SK-N-SH treated with all-trans-retinoic acid at 6 μM for 48 hours (cell line): ENCODE measurements at regions not wholly inside any gene's neighbourhood (a gene's known extent, or its start where the extent isn't known, plus 50 kb on each side); places are given as distances from the start of the nearest gene placed in this dataset.

Experiments used
- ATAC-seq: fragments of 200-7000 bp; cut with Tn5 transposase; 3 replicates; pipeline ENCODE4 v1.9.1; 2020; ENCODE audit warnings: mild to moderate bottlenecking, moderate library complexity
- ARNTL ChIP-seq: fragments of 450-650 bp; formaldehyde crosslinking; IDR thresholded peaks from 2 replicates; pipeline ENCODE4 v1.5.0; 2020; ENCODE audit warnings: low read depth, mild to moderate bottlenecking, moderate library complexity, borderline replicate concordance
- BACH2 ChIP-seq: fragments of 250-450 bp; sonication (Bioruptor Pico); IDR thresholded peaks from 2 replicates; pipeline ENCODE4 v1.9.0; 2021; ENCODE audit warnings: mild to moderate bottlenecking, borderline replicate concordance
- CREB5 ChIP-seq: fragments of 250-450 bp; sonication (Bioruptor Pico); IDR thresholded peaks from 2 replicates; pipeline ENCODE4 v1.5.1; 2020; ENCODE audit warnings: low read depth, mild to moderate bottlenecking, moderate library complexity
- CSDC2 ChIP-seq: fragments of 250-450 bp; sonication (Bioruptor Pico); IDR thresholded peaks from 2 replicates; pipeline ENCODE4 v1.5.0; 2020; ENCODE audit warnings: mild to moderate bottlenecking, moderate library complexity
- CSRNP3 ChIP-seq: fragments of 250-450 bp; sonication (Bioruptor Pico); IDR thresholded peaks from 2 replicates; pipeline ENCODE4 v1.5.1; 2021; ENCODE audit warnings: mild to moderate bottlenecking, moderate library complexity
- ESRRG ChIP-seq: fragments of 250-450 bp; sonication (Bioruptor Pico); IDR thresholded peaks from 2 replicates; pipeline ENCODE4 v1.6.1; 2021; ENCODE audit warnings: mild to moderate bottlenecking
- GLIS3 ChIP-seq: fragments of 250-450 bp; sonication (Bioruptor Pico); IDR thresholded peaks from 2 replicates; pipeline ENCODE4 v1.5.0; 2020; ENCODE audit warnings: mild to moderate bottlenecking, moderate library complexity
- ISL1 ChIP-seq: fragments of 250-450 bp; sonication (Bioruptor Pico); IDR thresholded peaks from 2 replicates; pipeline ENCODE4 v2.1.2; 2022; ENCODE audit warnings: mild to moderate bottlenecking, moderate library complexity
- PATZ1 ChIP-seq: fragments of 250-450 bp; sonication (Bioruptor Pico); IDR thresholded peaks from 2 replicates; pipeline ENCODE4 v1.8.0; 2020; ENCODE audit warnings: mild to moderate bottlenecking, moderate library complexity, borderline replicate concordance
- POU6F1 ChIP-seq: fragments of 250-450 bp; sonication (Bioruptor Pico); IDR thresholded peaks from 2 replicates; pipeline ENCODE4 v1.8.0; 2021; ENCODE audit warnings: low read depth, mild to moderate bottlenecking, moderate library complexity, borderline replicate concordance
- PPARA ChIP-seq: fragments of 250-450 bp; sonication (Bioruptor Pico); IDR thresholded peaks from 2 replicates; pipeline ENCODE4 v1.5.0; 2020; ENCODE audit warnings: mild to moderate bottlenecking, borderline replicate concordance
- RARB ChIP-seq: fragments of 250-450 bp; sonication (Bioruptor Pico); IDR thresholded peaks from 2 replicates; pipeline ENCODE4 v1.8.0; 2021; ENCODE audit warnings: mild to moderate bottlenecking, moderate library complexity
- SNAI2 ChIP-seq: fragments of 250-450 bp; sonication (Bioruptor Pico); IDR thresholded peaks from 2 replicates; pipeline ENCODE4 v1.5.0; 2020; ENCODE audit warnings: mild to moderate bottlenecking, moderate library complexity
- TCF4 ChIP-seq: fragments of 250-450 bp; sonication (Bioruptor Pico); IDR thresholded peaks from 2 replicates; pipeline ENCODE4 v1.8.0; 2021; ENCODE audit warnings: mild to moderate bottlenecking, moderate library complexity, borderline replicate concordance
- TOX ChIP-seq: fragments of 250-450 bp; sonication (Bioruptor Pico); IDR thresholded peaks from 2 replicates; pipeline ENCODE4 v1.8.0; 2021; ENCODE audit warnings: mild to moderate bottlenecking, moderate library complexity, borderline replicate concordance
- TSHZ2 ChIP-seq: fragments of 250-450 bp; sonication (Bioruptor Pico); IDR thresholded peaks from 2 replicates; pipeline ENCODE4 v1.5.0; 2020; ENCODE audit warnings: mild to moderate bottlenecking, moderate library complexity
- ZC3H10 ChIP-seq: fragments of 250-450 bp; sonication (Bioruptor Pico); IDR thresholded peaks from 2 replicates; pipeline ENCODE4 v1.5.1; 2021; ENCODE audit warnings: mild to moderate bottlenecking, moderate library complexity
- ZFP3 ChIP-seq: fragments of 250-450 bp; sonication (Bioruptor Pico); IDR thresholded peaks from 2 replicates; pipeline ENCODE4 v1.5.0; 2020; ENCODE audit warnings: mild to moderate bottlenecking, moderate library complexity
- ZNF565 ChIP-seq: fragments of 450-650 bp; formaldehyde crosslinking; conservative IDR thresholded peaks from 2 replicates; pipeline ENCODE4 v1.5.0; 2020; ENCODE audit warnings: low read depth, mild to moderate bottlenecking, moderate library complexity
- ZNF70 ChIP-seq: fragments of 450-650 bp; formaldehyde crosslinking; IDR thresholded peaks from 2 replicates; pipeline ENCODE4 v1.5.0; 2020; ENCODE audit warnings: mild to moderate bottlenecking, moderate library complexity
- ZNF8 ChIP-seq: fragments of 450-650 bp; formaldehyde crosslinking; IDR thresholded peaks from 2 replicates; pipeline ENCODE4 v1.5.0; 2020; ENCODE audit warnings: mild to moderate bottlenecking, moderate library complexity

- TF ChIP-seq BACH2 (CRISPR knock-in tag) (no peak), CSDC2 (CRISPR knock-in tag) (no peak), CREB5 (CRISPR knock-in tag) (no peak), RARB (CRISPR knock-in tag) (no peak), ZFP3 (CRISPR knock-in tag) (no peak), PATZ1 (CRISPR knock-in tag) (no peak), ESRRG (CRISPR knock-in tag) (no peak), ZNF70 (CRISPR knock-in tag) (no peak), ARNTL (no peak), ZNF8 (CRISPR knock-in tag) (no peak), ZC3H10 (no peak), ZNF565 (CRISPR knock-in tag) (no peak), CSRNP3 (CRISPR knock-in tag) (no peak), POU6F1 (CRISPR knock-in tag) (no peak), TCF4 (CRISPR knock-in tag) (no peak), GLIS3 (CRISPR knock-in tag) (no peak)
- ATAC-seq: no peak
Observed at GRCh38 chr10:2438248-2438939, 629.0 kb upstream of the PFKP start.

GRCh38 chr10:2436933-2437332 lies 630.4 kb upstream of the PFKP start:
- ATAC-seq: no peak
- no peak for TF ChIP-seq CREB5 (CRISPR knock-in tag)
- no peak for TF ChIP-seq POU6F1 (CRISPR knock-in tag)
- no peak for TF ChIP-seq BACH2 (CRISPR knock-in tag)
- no peak for TF ChIP-seq TSHZ2 (CRISPR knock-in tag)
- no peak for TF ChIP-seq TOX
- TF ChIP-seq CSDC2 (CRISPR knock-in tag): no peak
- TF ChIP-seq ARNTL: no peak
- no peak for TF ChIP-seq PPARA (CRISPR knock-in tag)
- no peak for TF ChIP-seq PATZ1 (CRISPR knock-in tag)
- TF ChIP-seq ZNF8 (CRISPR knock-in tag): no peak
- TF ChIP-seq ISL1 (CRISPR knock-in tag): no peak
- TF ChIP-seq CSRNP3 (CRISPR knock-in tag): no peak
- no peak for TF ChIP-seq ZNF70 (CRISPR knock-in tag)
- no peak for TF ChIP-seq SNAI2 (CRISPR knock-in tag)
- TF ChIP-seq ZC3H10: no peak
- no peak for TF ChIP-seq ESRRG (CRISPR knock-in tag)
- no peak for TF ChIP-seq TCF4 (CRISPR knock-in tag)
- TF ChIP-seq ZNF565 (CRISPR knock-in tag): no peak
